ENCODE measurements at regions not wholly inside any gene's neighbourhood (a gene's known extent, or its start where the extent isn't known, plus 50 kb on each side); places are given as distances from the start of the nearest gene placed in this dataset.

DNA sequence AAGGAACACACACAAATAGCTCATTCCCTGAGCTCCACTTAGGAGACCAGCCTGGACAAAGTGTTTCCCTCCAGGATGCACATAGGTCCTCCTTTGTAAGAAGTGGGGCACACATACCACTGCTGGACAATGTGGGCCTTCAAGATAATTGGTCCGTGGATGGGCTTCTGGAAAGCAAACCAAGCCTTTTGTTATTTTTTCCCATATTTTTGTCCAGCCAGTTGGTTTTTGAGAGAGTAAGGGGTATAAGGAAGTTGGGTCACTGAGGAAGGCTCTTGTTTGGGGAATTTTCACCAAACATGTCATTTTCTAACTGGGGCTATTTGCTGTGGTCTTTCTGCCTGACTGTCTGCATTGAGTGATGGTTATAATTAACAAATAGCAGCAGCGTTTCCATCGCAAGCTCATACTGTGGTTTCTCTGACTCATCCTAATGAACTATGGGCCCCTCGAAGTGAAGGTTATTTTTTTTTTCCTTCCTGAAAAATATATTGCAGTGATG, 306.3 kb upstream of the DUSP10 start:
- TF ChIP-seq, protein P1, sequence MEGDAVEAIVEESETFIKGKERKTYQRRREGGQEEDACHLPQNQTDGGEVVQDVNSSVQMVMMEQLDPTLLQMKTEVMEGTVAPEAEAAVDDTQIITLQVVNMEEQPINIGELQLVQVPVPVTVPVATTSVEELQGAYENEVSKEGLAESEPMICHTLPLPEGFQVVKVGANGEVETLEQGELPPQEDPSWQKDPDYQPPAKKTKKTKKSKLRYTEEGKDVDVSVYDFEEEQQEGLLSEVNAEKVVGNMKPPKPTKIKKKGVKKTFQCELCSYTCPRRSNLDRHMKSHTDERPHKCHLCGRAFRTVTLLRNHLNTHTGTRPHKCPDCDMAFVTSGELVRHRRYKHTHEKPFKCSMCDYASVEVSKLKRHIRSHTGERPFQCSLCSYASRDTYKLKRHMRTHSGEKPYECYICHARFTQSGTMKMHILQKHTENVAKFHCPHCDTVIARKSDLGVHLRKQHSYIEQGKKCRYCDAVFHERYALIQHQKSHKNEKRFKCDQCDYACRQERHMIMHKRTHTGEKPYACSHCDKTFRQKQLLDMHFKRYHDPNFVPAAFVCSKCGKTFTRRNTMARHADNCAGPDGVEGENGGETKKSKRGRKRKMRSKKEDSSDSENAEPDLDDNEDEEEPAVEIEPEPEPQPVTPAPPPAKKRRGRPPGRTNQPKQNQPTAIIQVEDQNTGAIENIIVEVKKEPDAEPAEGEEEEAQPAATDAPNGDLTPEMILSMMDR (IDR thresholded peaks at IDR 0.05), result no peak
- ATAC-seq (ENCODE audit: low FRiP score), result no peak

DNA sequence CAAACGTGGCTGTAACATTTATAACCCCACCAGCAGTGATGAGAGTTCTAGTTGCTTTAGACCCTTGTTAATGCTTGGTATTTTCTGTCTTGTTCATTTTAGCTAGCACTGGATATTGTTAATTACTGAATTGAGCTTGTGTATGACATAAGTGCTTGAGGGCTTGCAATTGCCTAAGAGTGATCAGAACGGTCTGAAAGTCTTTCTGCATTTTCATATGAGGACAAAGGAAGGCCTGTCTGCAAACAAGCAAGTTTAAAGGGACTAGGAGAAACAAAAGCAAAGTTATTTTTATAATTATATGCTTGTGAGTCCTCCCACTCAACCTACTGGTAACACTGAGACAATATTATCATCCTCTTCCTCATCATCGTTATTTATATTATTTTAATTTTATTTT, 305.5 kb upstream of the DUSP10 start:
- no peak for DNase-seq (ENCODE audit: low spot score)
- ATAC-seq (ENCODE audit: low FRiP score), result no peak
- TF ChIP-seq, protein P1 (IDR thresholded peaks at IDR 0.05), result no peak

More for the DNA sequence above, 306.3 kb upstream of the DUSP10 start:
- no peak for DNase-seq (ENCODE audit: low spot score)

DNA sequence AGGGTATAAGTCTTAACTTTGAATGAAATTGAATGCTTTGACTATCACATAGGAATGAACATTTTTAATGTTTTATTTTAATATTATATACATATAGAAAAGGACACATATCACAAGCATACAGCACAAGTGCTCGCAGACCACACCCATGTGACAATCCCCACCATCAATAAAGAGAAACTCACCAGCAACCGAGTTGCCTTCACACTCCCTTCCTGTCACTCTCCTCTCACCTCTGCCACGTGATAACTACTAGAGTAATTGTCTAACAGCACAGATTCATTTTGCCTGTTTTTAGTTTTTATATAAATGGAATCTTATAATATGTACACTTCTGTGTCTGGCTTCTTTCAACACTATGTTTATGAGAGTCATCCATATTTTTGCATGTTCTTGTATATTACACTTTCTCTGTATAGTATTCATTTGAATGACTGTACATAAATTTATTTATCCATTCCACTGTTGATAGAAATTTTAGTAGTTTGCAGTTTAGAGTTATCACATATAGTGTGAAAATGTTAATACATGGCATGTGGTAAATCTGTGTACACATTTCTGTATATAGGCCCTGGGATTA, 304.9 kb upstream of the DUSP10 start:
- DNase-seq (ENCODE audit: low spot score), result no peak
- TF ChIP-seq, protein P1 (IDR thresholded peaks at IDR 0.05), result no peak

DNA sequence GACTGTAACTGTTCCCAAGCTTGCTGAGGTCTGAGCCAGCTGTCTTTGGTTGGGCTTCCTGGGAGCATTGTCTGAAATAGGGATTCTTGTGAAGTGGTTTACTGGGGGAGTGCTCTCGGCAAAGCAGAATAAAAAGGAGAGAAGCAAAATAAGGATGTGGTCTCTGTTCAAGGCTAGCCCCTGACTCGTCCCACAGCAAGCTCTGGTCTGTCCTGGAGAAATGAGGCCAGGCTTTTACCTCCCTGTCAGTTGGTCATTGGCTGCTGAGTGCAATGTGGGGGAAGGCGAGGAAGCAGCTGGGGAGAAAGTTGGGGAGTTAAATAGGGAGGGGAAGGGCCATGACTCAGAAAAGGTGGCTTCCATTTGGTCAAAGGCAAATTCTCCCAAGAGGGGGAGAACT, 303.9 kb upstream of the DUSP10 start:
- TF ChIP-seq, protein P1 (IDR thresholded peaks at IDR 0.05), result no peak
- ATAC-seq (ENCODE audit: low FRiP score) (no peak), DNase-seq (ENCODE audit: low spot score) (no peak)

More for the DNA sequence above, 304.9 kb upstream of the DUSP10 start:
- no peak for ATAC-seq (ENCODE audit: low FRiP score)

DNA sequence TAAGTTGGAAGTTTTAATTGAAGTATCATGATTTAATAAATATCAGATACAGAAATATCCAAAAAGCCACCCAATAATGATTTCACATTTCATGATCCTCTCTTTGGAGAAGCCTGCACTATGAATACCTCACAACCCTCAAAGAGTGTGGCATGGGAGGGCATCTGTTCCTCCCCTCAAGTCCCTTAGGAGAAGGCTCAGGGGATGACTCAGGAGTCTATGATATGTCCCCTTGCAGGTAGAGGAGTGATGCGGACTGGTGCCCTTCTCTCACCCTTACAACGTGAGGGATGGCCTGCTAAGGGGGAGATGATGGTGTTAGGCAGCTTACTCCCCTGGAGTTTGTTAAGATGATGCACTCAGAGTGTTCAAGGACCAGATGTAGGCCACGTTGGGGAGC, 303.3 kb upstream of the DUSP10 start:
- DNase-seq (ENCODE audit: low spot score) (no peak), ATAC-seq (ENCODE audit: low FRiP score) (no peak)
- TF ChIP-seq, protein P1 (IDR thresholded peaks at IDR 0.05), result no peak

DNA sequence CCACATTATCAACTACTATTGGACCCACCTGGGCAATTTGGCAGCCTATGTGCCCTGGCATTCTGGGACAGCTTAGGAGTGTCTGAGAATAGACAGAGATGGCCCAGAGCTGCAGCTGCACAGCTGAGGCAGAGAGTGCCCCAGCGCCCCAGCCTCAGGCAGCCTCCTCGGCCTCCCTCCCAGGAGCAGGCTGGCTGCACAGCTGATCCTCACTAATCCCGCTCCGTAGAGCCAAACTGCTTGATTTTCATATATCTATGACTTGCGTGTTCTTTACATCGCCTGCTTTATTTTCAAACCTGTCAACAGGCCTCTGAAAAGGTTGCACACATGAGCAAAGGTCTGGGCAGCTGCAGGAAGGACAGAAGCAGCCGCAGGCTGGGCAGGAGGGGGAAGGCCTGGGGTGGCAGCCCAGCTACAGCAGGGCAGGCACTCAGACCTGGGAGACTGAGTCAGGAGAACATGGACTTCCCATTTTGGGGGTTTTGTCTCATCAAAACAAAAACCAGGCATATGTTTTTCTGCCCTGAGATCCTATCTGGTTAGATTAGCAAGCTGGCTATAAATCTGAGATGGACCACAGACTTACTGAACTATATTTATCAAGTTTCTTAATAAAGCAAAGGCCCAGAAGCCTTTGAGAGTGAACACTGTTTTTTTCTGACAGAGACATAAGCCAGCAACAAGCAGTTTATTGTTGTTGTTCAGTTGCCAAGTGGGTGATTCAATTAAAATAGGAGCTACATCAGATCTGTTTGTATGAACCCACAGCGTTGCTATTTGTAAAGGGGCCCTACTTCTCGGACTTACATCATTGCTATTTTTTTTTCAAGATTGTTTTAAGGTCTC, 301.8 kb upstream of the DUSP10 start:
- DNase-seq (ENCODE audit: low spot score), result no peak
- ATAC-seq (ENCODE audit: low FRiP score), result no peak
- TF ChIP-seq, protein P1 (IDR thresholded peaks at IDR 0.05), result no peak

Measured in omental fat pad (tissue), 3 donors.